ENCODE measurements at regions not wholly inside any gene's neighbourhood (a gene's known extent, or its start where the extent isn't known, plus 50 kb on each side); places are given as distances from the start of the nearest gene placed in this dataset.

DNA sequence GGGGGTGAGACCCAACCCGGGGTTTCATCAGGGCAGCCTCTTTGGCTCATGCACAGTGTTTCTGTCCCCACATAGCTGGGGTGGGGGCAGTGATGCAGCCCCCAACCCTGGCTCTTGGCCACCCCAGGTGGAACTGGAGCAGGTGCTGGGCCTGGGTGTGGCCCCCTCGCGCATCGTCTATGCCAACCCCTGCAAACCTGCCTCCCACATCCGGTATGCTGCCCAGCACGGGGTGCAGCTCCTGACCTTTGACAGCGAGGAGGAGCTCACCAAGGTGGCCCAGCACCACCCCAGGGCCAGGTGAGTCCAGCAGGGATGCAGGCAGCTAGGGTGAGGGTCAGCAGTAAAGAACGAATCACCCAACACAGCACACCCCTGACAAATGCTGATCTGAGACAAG is 72.3 kb upstream of the TINAGL1 start:
- TF ChIP-seq CTCF (IDR thresholded peaks at IDR 0.05; ENCODE audit: low read length) = no peak
- TF ChIP-seq EZH2 (IDR thresholded peaks at IDR 0.05; ENCODE audit: borderline replicate concordance, low read length) = no peak
- Histone ChIP-seq H3K4me2 (ENCODE audit: low read length) (no peak overlapping the region), H3K9ac (ENCODE audit: low read length) (no peak overlapping the region)

GRCh38 chr1:31505911-31506497 is 70.3 kb upstream of the TINAGL1 start:
- H3F3A ChIP-seq (ENCODE audit: insufficient read depth, low read length) = no peaks in the 10 kb centered on the region
- no peaks in the 10 kb centered on the region; the same call in 1 of the 2 replicates for H3K36me3 ChIP-seq (ENCODE audit: insufficient read depth, low read length)
- no peaks in the 10 kb centered on the region for H3K9me2 ChIP-seq (ENCODE audit: low read depth, low read length)
- peak overlapping the region; percentile 90 for H3K27ac ChIP-seq (ENCODE audit: low read depth, low read length, poor library complexity, severe bottlenecking)
- H3K79me2 ChIP-seq (ENCODE audit: insufficient read depth, low read length) = no peaks in the 10 kb centered on the region
- H4K20me1 ChIP-seq (ENCODE audit: insufficient read depth, low read length) = no peaks in the 10 kb centered on the region
- H3K9ac ChIP-seq (ENCODE audit: low read length) = peak overlapping the region; percentile 78
- H3K4me1 ChIP-seq (ENCODE audit: insufficient read depth, low read length, severe bottlenecking) = peaks cover 52% of the 10 kb centered on the region
- TF ChIP-seq EZH2 (IDR thresholded peaks at IDR 0.05; ENCODE audit: borderline replicate concordance, low read length) (no peak), CTCF (IDR thresholded peaks at IDR 0.05; ENCODE audit: low read length) (no peak)
- H2AFZ ChIP-seq (ENCODE audit: low read length) = no peak overlapping the region
- H3K9me3 ChIP-seq (ENCODE audit: low read length) = no peaks in the 10 kb centered on the region
- H3K27me3 ChIP-seq (ENCODE audit: insufficient read depth, low read length) = no peaks in the 10 kb centered on the region
- peak overlapping the region; percentile 65 for H3K4me3 ChIP-seq (ENCODE audit: low read depth, low read length, poor library complexity, severe bottlenecking)
- peak overlapping the region; percentile 58 for H3K4me2 ChIP-seq (ENCODE audit: low read length)

More for the DNA sequence above, 72.3 kb upstream of the TINAGL1 start:
- no peak overlapping the region for H3K4me3 ChIP-seq (ENCODE audit: low read depth, low read length, poor library complexity, severe bottlenecking)
- no peaks in the 10 kb centered on the region for H3K79me2 ChIP-seq (ENCODE audit: insufficient read depth, low read length)
- no peak overlapping the region for H3K27ac ChIP-seq (ENCODE audit: low read depth, low read length, poor library complexity, severe bottlenecking)
- no peaks in the 10 kb centered on the region; the same call in 1 of the 2 replicates for H3K36me3 ChIP-seq (ENCODE audit: insufficient read depth, low read length)
- H3K9me2 ChIP-seq (ENCODE audit: low read depth, low read length) = no peaks in the 10 kb centered on the region
- no peaks in the 10 kb centered on the region for H4K20me1 ChIP-seq (ENCODE audit: insufficient read depth, low read length)
- peaks cover 47% of the 10 kb centered on the region for H3K4me1 ChIP-seq (ENCODE audit: insufficient read depth, low read length, severe bottlenecking)
- H3K9me3 ChIP-seq (ENCODE audit: low read length) = no peaks in the 10 kb centered on the region
- no peaks in the 10 kb centered on the region for H3F3A ChIP-seq (ENCODE audit: insufficient read depth, low read length)
- no peak overlapping the region for H2AFZ ChIP-seq (ENCODE audit: low read length)
- no peaks in the 10 kb centered on the region for H3K27me3 ChIP-seq (ENCODE audit: insufficient read depth, low read length)

- no peaks in the 10 kb centered on the region for H3K27me3 ChIP-seq (ENCODE audit: insufficient read depth, low read length)
- TF ChIP-seq EZH2 (IDR thresholded peaks at IDR 0.05; ENCODE audit: borderline replicate concordance, low read length) (no peak), CTCF (IDR thresholded peaks at IDR 0.05; ENCODE audit: low read length) (no peak)
- peaks cover 52% of the 10 kb centered on the region for H3K4me1 ChIP-seq (ENCODE audit: insufficient read depth, low read length, severe bottlenecking)
- H3F3A ChIP-seq (ENCODE audit: insufficient read depth, low read length) = no peaks in the 10 kb centered on the region
- H2AFZ ChIP-seq (ENCODE audit: low read length) = no peak overlapping the region
- no peaks in the 10 kb centered on the region for H3K9me2 ChIP-seq (ENCODE audit: low read depth, low read length)
- peak overlapping the region; percentile 58 for H3K4me2 ChIP-seq (ENCODE audit: low read length)
- no peaks in the 10 kb centered on the region for H3K9me3 ChIP-seq (ENCODE audit: low read length)
- no peaks in the 10 kb centered on the region for H4K20me1 ChIP-seq (ENCODE audit: insufficient read depth, low read length)
- peak overlapping the region; percentile 65 for H3K4me3 ChIP-seq (ENCODE audit: low read depth, low read length, poor library complexity, severe bottlenecking)
- peaks cover under 1% of the 10 kb centered on the region for H3K36me3 ChIP-seq (ENCODE audit: insufficient read depth, low read length)
- H3K9ac ChIP-seq (ENCODE audit: low read length) = peak overlapping the region; percentile 78
- H3K79me2 ChIP-seq (ENCODE audit: insufficient read depth, low read length) = no peaks in the 10 kb centered on the region
- H3K27ac ChIP-seq (ENCODE audit: low read depth, low read length, poor library complexity, severe bottlenecking) = peak overlapping the region; percentile 90
Observed at GRCh38 chr1:31507221-31507620, 69.1 kb upstream of the TINAGL1 start.
